ENCODE measurements at regions not wholly inside any gene's neighbourhood (a gene's known extent, or its start where the extent isn't known, plus 50 kb on each side); places are given as distances from the start of the nearest gene placed in this dataset.

DNA sequence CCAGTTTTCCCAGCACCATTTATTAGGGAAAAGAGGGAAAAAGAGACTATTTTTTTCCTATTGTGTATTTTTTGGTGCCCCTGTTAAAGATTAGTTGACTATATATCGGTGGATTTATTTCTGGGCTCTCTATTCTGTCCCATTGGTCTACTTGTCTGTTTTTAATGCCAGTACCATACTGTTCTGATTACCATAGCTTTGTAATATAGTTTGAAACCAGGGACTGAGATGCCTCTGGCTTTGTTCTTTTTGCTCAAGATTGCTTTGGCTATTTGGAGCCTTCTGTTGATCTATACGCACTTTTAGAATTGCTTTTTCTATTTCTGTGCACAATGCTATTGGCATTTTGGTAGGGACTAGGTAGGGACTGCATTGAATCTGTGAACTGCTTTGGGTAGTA is 151.7 kb downstream of the ADCYAP1 start:
- no peak for TF ChIP-seq POLR2AphosphoS5 (IDR thresholded peaks at IDR 0.05; ENCODE audit: borderline replicate concordance, low read depth, low read length)
- TF ChIP-seq EZH2 (IDR thresholded peaks at IDR 0.05), result no peak
- no peak for TF ChIP-seq FOXP2 (optimal IDR thresholded peaks at IDR 0.05; ENCODE audit: control extremely low read depth, extremely low read length, insufficient read depth)
